ENCODE measurements at regions not wholly inside any gene's neighbourhood (a gene's known extent, or its start where the extent isn't known, plus 50 kb on each side); places are given as distances from the start of the nearest gene placed in this dataset.

DNA sequence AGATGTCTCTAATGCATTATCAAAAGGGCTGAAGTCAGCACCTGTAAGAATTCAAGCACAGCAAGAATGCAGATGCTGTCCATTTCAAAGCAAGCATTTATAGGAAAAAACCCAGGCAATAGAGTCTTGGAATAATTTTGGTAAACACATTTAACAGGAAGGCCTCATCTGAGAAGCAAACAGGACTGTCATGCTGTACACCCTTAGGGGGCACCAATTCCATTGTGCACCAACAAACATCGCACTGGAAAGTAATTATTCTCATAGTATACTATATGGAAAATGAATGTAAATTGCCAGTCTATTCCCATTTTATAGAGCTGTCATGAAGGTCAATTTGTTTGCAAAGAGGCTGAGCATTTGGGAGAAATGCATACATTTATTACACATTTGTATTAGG, 247.3 kb upstream of the SUCLG2 start:
- no peak for TF ChIP-seq GATA2 (IDR thresholded peaks at IDR 0.05; ENCODE audit: low read depth, low read length)
- no peak for TF ChIP-seq GATA3 (IDR thresholded peaks at IDR 0.05; ENCODE audit: low read depth, low read length)
